Endothelial cell of umbilical vein (primary cell): ENCODE measurements at regions not wholly inside any gene's neighbourhood (a gene's known extent, or its start where the extent isn't known, plus 50 kb on each side); places are given as distances from the start of the nearest gene placed in this dataset.

Source experiments
- BruUV-seq: library from RNA; stranded (reverse); fragments of 400-500 nt; replicated peaks from 2 replicates; lab custom pipeline; 2021; lab: Mats Ljungman, UMichigan
- CTCF ChIA-PET: fragments of 300-600, 350-600 bp; sonication (Branson Sonifier 250); formaldehyde crosslinking; loops from one replicate; lab custom pipeline; 2021; ENCODE audit warnings: antibody characterized with exemption, inconsistent platforms; lab: Charles Lee
- POLR2A ChIA-PET: fragments of 300-600, 350-600 bp; sonication (Branson Sonifier 250); formaldehyde crosslinking; loops from one replicate; lab custom pipeline; 2021; ENCODE audit warnings: antibody characterized with exemption, inconsistent platforms; lab: Charles Lee
- DNase-seq: peaks from one replicate; pipeline ENCODE4 v3.0.0-alpha.2; 2011; ENCODE audit warnings: low read depth, low spot score
- FAIRE-seq: peaks from 2 replicates; lab custom pipeline; 2011; peaks lifted over from hg19 to GRCh38; lab: Jason Lieb, UNC
- H2AFZ ChIP-seq: 2 replicates; pipeline ENCODE4 v1.6.0; 2012; ENCODE audit warnings: low read depth, low read length, control low read depth, inconsistent platforms
- H3K27ac ChIP-seq: 2 replicates; pipeline ENCODE4 v1.5.1; 2011; ENCODE audit warnings: low read depth, mild to moderate bottlenecking, control low read depth, low read length, moderate library complexity; ENCODE audit not compliant: insufficient read depth
- H3K27me3 ChIP-seq, 2 experiments: 2 replicates each; pipeline versions ENCODE4 v1.6.0 to v1.6.1; 2011; ENCODE audit warnings: low read length in 2 of 2, mixed read lengths in 1 of 2; ENCODE audit not compliant: control insufficient read depth in 2 of 2, insufficient read depth in 2 of 2
- H3K36me3 ChIP-seq, 2 experiments: 2 replicates in 1 of 2; 3 replicates in 1 of 2; pipeline ENCODE4 v1.5.1; 2011; ENCODE audit warnings: low read length in 2 of 2, mild to moderate bottlenecking in 1 of 2, moderate library complexity in 1 of 2; ENCODE audit not compliant: control insufficient read depth in 2 of 2, insufficient read depth in 2 of 2; ENCODE audit errors: extremely low read depth in 1 of 2
- H3K4me1 ChIP-seq: 3 replicates; pipeline ENCODE4 v1.5.1; 2011; ENCODE audit warnings: mild to moderate bottlenecking, low read length; ENCODE audit not compliant: control insufficient read depth, insufficient read depth; ENCODE audit errors: extremely low read depth
- H3K4me2 ChIP-seq: 2 replicates; pipeline ENCODE4 v1.6.1; 2011; ENCODE audit warnings: low read length, control low read depth, mixed read lengths; ENCODE audit not compliant: insufficient read depth
- H3K4me3 ChIP-seq, 3 experiments: fragments of 200-600 bp in 1 of 3; sonication (generic), shearing (Covaris generic) in 1 of 3; replicated peaks in 1 of 3; 2 replicates each; pipeline ENCODE4 v1.5.1; 2011 to 2016; ENCODE audit warnings: control low read depth in 3 of 3, low read length in 3 of 3, mild to moderate bottlenecking in 2 of 3, inconsistent platforms in 1 of 3, low read depth in 1 of 3, moderate library complexity in 1 of 3; ENCODE audit not compliant: insufficient read depth in 1 of 3
- H3K79me2 ChIP-seq: 2 replicates; pipeline ENCODE4 v1.6.0; 2012; ENCODE audit warnings: low read length, inconsistent platforms; ENCODE audit not compliant: control insufficient read depth, insufficient read depth
- H3K9ac ChIP-seq: replicated peaks from 2 replicates; pipeline ENCODE3; 2011; ENCODE audit warnings: low read length, control low read depth; ENCODE audit not compliant: insufficient read depth; ENCODE audit errors: extremely low read depth
- H3K9me1 ChIP-seq: replicated peaks from 3 replicates; pipeline ENCODE4 v1.6.0; 2011; ENCODE audit warnings: mild to moderate bottlenecking, low read length; ENCODE audit not compliant: control insufficient read depth, insufficient read depth; ENCODE audit errors: extremely low read depth
- H3K9me3 ChIP-seq: replicated peaks from 2 replicates; pipeline ENCODE4 v1.5.1; 2012; ENCODE audit warnings: low read length, inconsistent platforms; ENCODE audit not compliant: control insufficient read depth, insufficient read depth
- H4K20me1 ChIP-seq: replicated peaks from 2 replicates; pipeline ENCODE3; 2011; ENCODE audit warnings: mild to moderate bottlenecking, low read length; ENCODE audit not compliant: control insufficient read depth, insufficient read depth; ENCODE audit errors: extremely low read depth
- EZH2 ChIP-seq: IDR thresholded peaks from 2 replicates; pipeline ENCODE4 v1.6.1; 2012; ENCODE audit warnings: borderline replicate concordance, low read depth, mild to moderate bottlenecking, moderate library complexity, low read length, inconsistent platforms; ENCODE audit not compliant: severe bottlenecking
- FOS ChIP-seq: IDR thresholded peaks from 2 replicates; pipeline ENCODE4 v1.6.1; 2011; ENCODE audit warnings: mild to moderate bottlenecking, low read length, moderate library complexity, borderline replicate concordance; ENCODE audit not compliant: insufficient read depth
- GATA2 ChIP-seq: IDR thresholded peaks from 2 replicates; pipeline ENCODE4 v1.7.0; 2011; ENCODE audit warnings: low read depth, mild to moderate bottlenecking, moderate library complexity, mixed read lengths, low read length; ENCODE audit not compliant: insufficient read length, insufficient read depth
- JUN ChIP-seq: IDR thresholded peaks from 2 replicates; pipeline ENCODE4 v1.6.1; 2011; ENCODE audit warnings: borderline replicate concordance, low read depth; ENCODE audit not compliant: insufficient read length, insufficient read depth
- MAX ChIP-seq: IDR thresholded peaks from 2 replicates; pipeline ENCODE4 v1.6.1; 2011; ENCODE audit not compliant: insufficient read depth, insufficient read length
- MYC ChIP-seq: IDR thresholded peaks from one replicate; pipeline ENCODE4 v1.6.1; 2011; ENCODE audit warnings: mild to moderate bottlenecking, low read depth, low read length
- POLR2A ChIP-seq: IDR thresholded peaks from 2 replicates; pipeline ENCODE4 v1.6.1; 2012; ENCODE audit warnings: low read depth, mild to moderate bottlenecking, control low read depth, low read length
- POLR2AphosphoS5 ChIP-seq: IDR thresholded peaks from 2 replicates; pipeline ENCODE4 v1.6.1; 2012; ENCODE audit warnings: low read depth, mild to moderate bottlenecking, control low read depth, low read length, moderate library complexity; ENCODE audit not compliant: insufficient read depth
- dilution Hi-C: fragments of 300-500 bp; cut with MboI; formaldehyde crosslinking; loops from one replicate; pipeline ENCODE4 v1.15.0; 2019; ENCODE audit warnings: low sequenced_read_pairs; ENCODE audit not compliant: extremely low pct_ligation_motif_present
- intact Hi-C: fragments of 100-400 bp; cut with micrococcal nuclease; formaldehyde crosslinking; loops from one replicate; pipeline ENCODE4 v1.10.0; 2022
- TF ChIP-seq, protein P1 (sequence below), 2 donors: IDR thresholded peaks; 1 replicate in 1 of 2; 2 replicates in 1 of 2; pipeline ENCODE4 v1.5.1; 2011; ENCODE audit warnings: low read length in 2 of 2, mild to moderate bottlenecking in 2 of 2, moderate library complexity in 2 of 2, control low read depth in 1 of 2, inconsistent platforms in 1 of 2, low read depth in 1 of 2; ENCODE audit not compliant: insufficient read depth in 1 of 2; ENCODE audit errors: extremely low read depth in 1 of 2

- Histone ChIP-seq H3K4me3 (no peak overlapping the region), H3K9ac (no peak overlapping the region), H3K36me3 (no peaks in the 10 kb centered on the region), H3K4me2 (no peak overlapping the region), H2AFZ (no peak overlapping the region), H3K9me3 (no peaks in the 10 kb centered on the region), H4K20me1 (no peaks in the 10 kb centered on the region), H3K27me3 (no peaks in the 10 kb centered on the region), H3K4me1 (no peaks in the 10 kb centered on the region), H3K79me2 (no peaks in the 10 kb centered on the region), H3K9me1 (no peaks in the 10 kb centered on the region), H3K27ac (no peak overlapping the region)
- no peak for FAIRE-seq
- BruUV-seq: no TSS peak
- DNase-seq: no peak
- ChIA-PET POLR2A (no interaction called here), CTCF (no interaction called here)
- intact Hi-C loops: no loop called here
- TF ChIP-seq JUN (no peak), FOS (no peak), EZH2 (no peak), POLR2A (no peak), MYC (no peak), MAX (no peak), POLR2AphosphoS5 (no peak), GATA2 (no peak)
- TF ChIP-seq, protein P1, sequence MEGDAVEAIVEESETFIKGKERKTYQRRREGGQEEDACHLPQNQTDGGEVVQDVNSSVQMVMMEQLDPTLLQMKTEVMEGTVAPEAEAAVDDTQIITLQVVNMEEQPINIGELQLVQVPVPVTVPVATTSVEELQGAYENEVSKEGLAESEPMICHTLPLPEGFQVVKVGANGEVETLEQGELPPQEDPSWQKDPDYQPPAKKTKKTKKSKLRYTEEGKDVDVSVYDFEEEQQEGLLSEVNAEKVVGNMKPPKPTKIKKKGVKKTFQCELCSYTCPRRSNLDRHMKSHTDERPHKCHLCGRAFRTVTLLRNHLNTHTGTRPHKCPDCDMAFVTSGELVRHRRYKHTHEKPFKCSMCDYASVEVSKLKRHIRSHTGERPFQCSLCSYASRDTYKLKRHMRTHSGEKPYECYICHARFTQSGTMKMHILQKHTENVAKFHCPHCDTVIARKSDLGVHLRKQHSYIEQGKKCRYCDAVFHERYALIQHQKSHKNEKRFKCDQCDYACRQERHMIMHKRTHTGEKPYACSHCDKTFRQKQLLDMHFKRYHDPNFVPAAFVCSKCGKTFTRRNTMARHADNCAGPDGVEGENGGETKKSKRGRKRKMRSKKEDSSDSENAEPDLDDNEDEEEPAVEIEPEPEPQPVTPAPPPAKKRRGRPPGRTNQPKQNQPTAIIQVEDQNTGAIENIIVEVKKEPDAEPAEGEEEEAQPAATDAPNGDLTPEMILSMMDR (IDR thresholded peaks at IDR 0.05; ENCODE audit: extremely low read depth in 1 of 2, insufficient read depth in 1 of 2, low read depth in 1 of 2, low read length in 2 of 2): no peak
- dilution Hi-C loops: no loop called here
Observed at GRCh38 chr1:94746635-94747525, 73.3 kb upstream of the SLC44A3 start.
